ENCODE measurements at regions not wholly inside any gene's neighbourhood (a gene's known extent, or its start where the extent isn't known, plus 50 kb on each side); places are given as distances from the start of the nearest gene placed in this dataset.

GRCh38 chr6:143621876-143622605 lies 55.7 kb upstream of the PHACTR2 start:
- no peak for DNase-seq (ENCODE audit: low read depth)
- Histone ChIP-seq H3K27me3 (ENCODE audit: control insufficient read depth, insufficient read depth, low read length) (no peaks in the 10 kb centered on the region), H3K36me3 (ENCODE audit: control insufficient read depth, insufficient read depth, low read length) (no peaks in the 10 kb centered on the region), H3K4me3 (ENCODE audit: low read depth, low read length) (no peak overlapping the region)
- TF ChIP-seq CTCF (IDR thresholded peaks at IDR 0.05; ENCODE audit: insufficient read depth, low read length, poor library complexity, severe bottlenecking), result no peak

DNA sequence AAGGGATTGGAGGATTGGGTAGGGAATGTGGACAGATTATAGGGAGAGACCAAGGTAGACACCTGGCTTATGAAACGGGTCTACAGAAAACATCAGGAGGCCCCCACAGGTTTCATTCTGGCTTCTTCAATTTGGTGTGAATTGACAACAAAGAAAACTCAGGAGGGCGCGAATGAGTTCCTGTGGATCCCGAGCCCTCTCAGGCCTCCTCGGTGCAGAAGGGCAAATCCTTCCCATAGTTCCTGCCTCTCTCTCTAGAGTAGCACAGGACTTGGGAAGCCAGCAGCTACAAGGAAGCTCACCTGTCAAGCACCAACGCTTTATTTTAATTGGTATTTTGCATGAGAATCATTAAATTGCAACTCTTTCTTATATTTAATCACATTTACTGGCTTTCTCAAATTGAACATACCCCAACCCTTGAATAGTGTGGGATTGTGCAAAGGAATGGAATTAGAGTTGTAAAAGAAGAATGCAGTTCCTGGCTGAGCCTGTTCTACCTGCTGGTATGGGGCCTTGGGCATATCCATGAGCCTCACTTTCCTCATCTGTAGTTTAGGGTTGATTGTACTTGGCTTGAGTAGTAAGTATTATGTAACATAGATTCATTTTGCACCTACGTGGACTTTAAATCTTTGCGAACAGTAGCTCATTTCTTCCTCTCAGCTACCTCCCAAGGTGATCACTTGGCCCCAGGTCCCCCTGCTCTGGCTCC lies 56.4 kb upstream of the PHACTR2 start:
- Histone ChIP-seq H3K36me3 (ENCODE audit: control insufficient read depth, insufficient read depth, low read length) (no peaks in the 10 kb centered on the region), H3K27me3 (ENCODE audit: control insufficient read depth, insufficient read depth, low read length) (no peaks in the 10 kb centered on the region), H3K4me3 (ENCODE audit: low read depth, low read length) (no peak overlapping the region)
- no peak for TF ChIP-seq CTCF (IDR thresholded peaks at IDR 0.05; ENCODE audit: insufficient read depth, low read length, poor library complexity, severe bottlenecking)
- no peak for DNase-seq (ENCODE audit: low read depth)

DNA sequence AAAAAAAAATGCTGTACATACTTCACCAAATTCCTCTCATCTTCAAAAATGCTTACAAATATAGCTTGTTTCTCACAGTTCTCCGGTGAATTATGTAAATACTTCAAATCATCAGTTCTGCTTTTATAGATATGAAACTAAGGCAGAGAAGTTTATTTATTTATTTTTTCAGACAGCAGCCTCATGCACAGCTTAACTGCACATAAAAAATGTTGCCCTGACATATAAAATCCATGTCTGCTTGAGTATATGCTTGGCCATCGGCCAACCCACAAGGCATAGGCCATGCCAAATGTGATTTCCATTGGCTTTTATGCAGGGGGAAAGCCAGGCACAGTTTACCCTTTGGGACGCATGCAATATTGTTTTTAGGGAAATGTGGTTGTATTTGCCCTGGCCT lies 57.3 kb upstream of the PHACTR2 start:
- DNase-seq (ENCODE audit: low read depth), result no peak
- H3K36me3 ChIP-seq (ENCODE audit: control insufficient read depth, insufficient read depth, low read length), result no peaks in the 10 kb centered on the region
- no peak for TF ChIP-seq CTCF (IDR thresholded peaks at IDR 0.05; ENCODE audit: insufficient read depth, low read length, poor library complexity, severe bottlenecking)
- no peaks in the 10 kb centered on the region for H3K27me3 ChIP-seq (ENCODE audit: control insufficient read depth, insufficient read depth, low read length)
- H3K4me3 ChIP-seq (ENCODE audit: low read depth, low read length), result no peak overlapping the region

GRCh38 chr6:143619824-143620401 lies 57.9 kb upstream of the PHACTR2 start:
- H3K4me3 ChIP-seq (ENCODE audit: low read depth, low read length), result no peak overlapping the region
- H3K27me3 ChIP-seq (ENCODE audit: control insufficient read depth, insufficient read depth, low read length), result no peaks in the 10 kb centered on the region
- TF ChIP-seq CTCF (IDR thresholded peaks at IDR 0.05; ENCODE audit: insufficient read depth, low read length, poor library complexity, severe bottlenecking), result no peak
- no peak for DNase-seq (ENCODE audit: low read depth)
- H3K36me3 ChIP-seq (ENCODE audit: control insufficient read depth, insufficient read depth, low read length), result no peaks in the 10 kb centered on the region

DNA sequence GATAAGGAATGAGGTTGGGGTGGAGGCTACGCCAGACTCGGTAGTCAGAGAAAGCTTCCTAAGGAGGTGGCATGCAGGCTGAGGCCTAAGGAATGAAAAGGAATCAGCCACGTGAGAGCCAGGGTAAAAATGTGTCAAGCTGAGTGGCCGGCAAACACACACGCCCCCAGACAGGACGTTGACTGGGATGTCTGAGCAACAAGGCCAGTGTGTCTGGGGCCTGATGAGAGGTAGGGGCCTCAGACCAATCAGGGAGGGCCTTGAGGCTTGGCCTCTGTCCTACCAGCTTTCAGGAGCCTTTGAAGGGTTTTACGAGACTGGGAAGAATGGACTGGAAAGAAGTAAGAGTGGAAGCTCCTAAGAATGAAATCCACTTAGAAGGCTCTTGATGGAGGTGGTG lies 61.0 kb upstream of the PHACTR2 start:
- H3K4me3 ChIP-seq (ENCODE audit: low read depth, low read length), result no peak overlapping the region
- no peak for TF ChIP-seq CTCF (IDR thresholded peaks at IDR 0.05; ENCODE audit: insufficient read depth, low read length, poor library complexity, severe bottlenecking)
- no peaks in the 10 kb centered on the region for H3K27me3 ChIP-seq (ENCODE audit: control insufficient read depth, insufficient read depth, low read length)
- DNase-seq (ENCODE audit: low read depth), result no peak
- H3K36me3 ChIP-seq (ENCODE audit: control insufficient read depth, insufficient read depth, low read length), result no peaks in the 10 kb centered on the region

Data from kidney epithelial cell (primary cell).